ENCODE measurements at regions not wholly inside any gene's neighbourhood (a gene's known extent, or its start where the extent isn't known, plus 50 kb on each side); places are given as distances from the start of the nearest gene placed in this dataset.

DNA sequence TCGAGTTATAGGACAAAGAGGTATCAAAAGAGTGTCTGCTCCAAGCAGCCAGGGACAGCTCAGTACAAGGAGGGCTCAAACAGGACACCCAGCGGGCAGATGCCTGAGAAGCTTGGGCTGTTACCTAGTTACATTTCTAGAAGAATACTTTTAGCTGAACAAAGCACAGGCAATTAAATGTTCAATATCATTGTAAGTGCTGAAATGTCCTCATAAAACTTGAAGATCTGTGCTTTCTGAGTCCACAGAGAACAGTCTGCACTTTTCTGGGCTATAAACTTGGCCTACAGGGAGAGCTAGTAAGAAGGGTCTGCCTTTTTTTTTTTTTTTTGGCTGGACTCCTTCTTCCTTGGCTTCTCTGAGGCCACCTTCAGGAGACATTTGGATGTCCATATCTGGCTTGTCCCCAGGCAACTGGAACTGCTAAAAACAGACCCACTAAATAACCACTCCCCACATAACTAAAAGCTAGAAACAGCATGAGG is 123.2 kb downstream of the SLC16A9 start:
- intact Hi-C loops (cut with micrococcal nuclease), result no loop called here
- no peak for TF ChIP-seq EZH2 (IDR thresholded peaks at IDR 0.05; ENCODE audit: low read length, unreplicated experiment)
- TF ChIP-seq EZH2phosphoT487 (IDR thresholded peaks at IDR 0.05; ENCODE audit: borderline replicate concordance, low read length), result no peak
- TF ChIP-seq, protein P1, sequence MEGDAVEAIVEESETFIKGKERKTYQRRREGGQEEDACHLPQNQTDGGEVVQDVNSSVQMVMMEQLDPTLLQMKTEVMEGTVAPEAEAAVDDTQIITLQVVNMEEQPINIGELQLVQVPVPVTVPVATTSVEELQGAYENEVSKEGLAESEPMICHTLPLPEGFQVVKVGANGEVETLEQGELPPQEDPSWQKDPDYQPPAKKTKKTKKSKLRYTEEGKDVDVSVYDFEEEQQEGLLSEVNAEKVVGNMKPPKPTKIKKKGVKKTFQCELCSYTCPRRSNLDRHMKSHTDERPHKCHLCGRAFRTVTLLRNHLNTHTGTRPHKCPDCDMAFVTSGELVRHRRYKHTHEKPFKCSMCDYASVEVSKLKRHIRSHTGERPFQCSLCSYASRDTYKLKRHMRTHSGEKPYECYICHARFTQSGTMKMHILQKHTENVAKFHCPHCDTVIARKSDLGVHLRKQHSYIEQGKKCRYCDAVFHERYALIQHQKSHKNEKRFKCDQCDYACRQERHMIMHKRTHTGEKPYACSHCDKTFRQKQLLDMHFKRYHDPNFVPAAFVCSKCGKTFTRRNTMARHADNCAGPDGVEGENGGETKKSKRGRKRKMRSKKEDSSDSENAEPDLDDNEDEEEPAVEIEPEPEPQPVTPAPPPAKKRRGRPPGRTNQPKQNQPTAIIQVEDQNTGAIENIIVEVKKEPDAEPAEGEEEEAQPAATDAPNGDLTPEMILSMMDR (conservative IDR thresholded peaks at IDR 0.05; ENCODE audit: low read depth, low read length), result no peak; the same call in 1 of the 2 replicates
- Histone ChIP-seq H3K4me3 (ENCODE audit: low read length) (0 out of 2 replicates have a peak overlapping the region, but pooled peaks have one; percentile 6), H3K4me1 (ENCODE audit: insufficient read depth, low read length) (peaks cover 40% of the 10 kb centered on the region), H3K9ac (ENCODE audit: low read length) (peak overlapping the region; percentile 83), H3K27me3 (ENCODE audit: low read length) (no peaks in the 10 kb centered on the region), H3K79me2 (ENCODE audit: low read length) (no peaks in the 10 kb centered on the region), H3K9me3 (ENCODE audit: low read length) (no peaks in the 10 kb centered on the region), H3F3A (ENCODE audit: low read length, unreplicated experiment) (peaks cover 7% of the 10 kb centered on the region), H3K9me2 (replicated peaks; ENCODE audit: low read length) (no peaks in the 10 kb centered on the region), H3K27ac (ENCODE audit: low read length) (peak overlapping the region; percentile 88), H3K4me2 (ENCODE audit: low read length) (peak overlapping the region; percentile 66), H4K20me1 (ENCODE audit: low read length) (no peaks in the 10 kb centered on the region), H3K36me3 (ENCODE audit: low read depth, low read length) (no peaks in the 10 kb centered on the region), H2AFZ (ENCODE audit: low read length) (0 out of 2 replicates have a peak overlapping the region, but pooled peaks have one; percentile 9)
- ATAC-seq, result no peak
- POLR2A ChIA-PET (ENCODE audit: unreplicated experiment), result no interaction called here
- no TSS peak for BruUV-seq (replicated peaks)
- CTCF ChIA-PET, result no interaction called here
- peak; percentile 12 for DNase-seq

DNA sequence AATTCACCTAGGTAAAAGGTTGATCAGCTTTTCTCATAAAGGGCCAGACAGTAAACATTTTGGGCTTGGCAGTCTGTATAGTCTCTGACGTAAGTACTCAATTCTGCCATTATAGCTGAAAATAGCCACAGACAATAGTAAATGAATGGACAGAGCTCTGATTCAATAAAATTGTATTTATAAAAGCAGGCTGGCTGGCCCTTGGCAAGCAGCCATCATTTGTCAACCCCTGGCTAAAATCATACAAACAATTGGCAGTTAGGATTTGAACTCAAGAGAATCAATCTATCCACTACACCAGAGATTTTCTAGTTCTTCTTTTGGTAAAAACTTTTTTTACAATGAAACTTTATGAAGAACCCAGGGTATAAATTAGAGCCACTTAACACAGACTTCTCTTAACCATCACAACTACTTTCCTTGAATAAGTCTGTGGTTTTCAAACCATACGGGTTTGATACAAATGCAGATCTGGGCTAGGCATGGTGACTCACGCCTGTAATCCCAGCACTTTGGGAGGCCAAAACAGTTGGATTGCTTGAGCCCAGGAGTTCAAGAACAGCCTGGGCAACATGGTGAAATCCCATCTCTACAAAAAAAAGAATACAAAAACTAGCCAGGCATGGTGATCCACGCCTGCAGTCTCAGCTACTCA is 124.5 kb downstream of the SLC16A9 start:
- ChIA-PET CTCF (no interaction called here), POLR2A (ENCODE audit: unreplicated experiment) (no interaction called here)
- H3K9me2 ChIP-seq (replicated peaks; ENCODE audit: low read length), result no peaks in the 10 kb centered on the region
- H3K79me2 ChIP-seq (ENCODE audit: low read length), result no peaks in the 10 kb centered on the region
- peak overlapping the region; percentile 88 for H3K27ac ChIP-seq (ENCODE audit: low read length)
- intact Hi-C loops (cut with micrococcal nuclease), result no loop called here
- H3K36me3 ChIP-seq (ENCODE audit: low read depth, low read length), result no peaks in the 10 kb centered on the region
- H3K4me1 ChIP-seq (ENCODE audit: insufficient read depth, low read length), result peaks cover 40% of the 10 kb centered on the region
- peaks cover 7% of the 10 kb centered on the region for H3F3A ChIP-seq (ENCODE audit: low read length, unreplicated experiment)
- H3K9me3 ChIP-seq (ENCODE audit: low read length), result no peaks in the 10 kb centered on the region
- no peaks in the 10 kb centered on the region for H3K27me3 ChIP-seq (ENCODE audit: low read length)
- DNase-seq, result peak; percentile 92
- H2AFZ ChIP-seq (ENCODE audit: low read length), result no peak overlapping the region
- TF ChIP-seq, protein P1 (conservative IDR thresholded peaks at IDR 0.05; ENCODE audit: low read depth, low read length), result no peak
- TF ChIP-seq EZH2 (IDR thresholded peaks at IDR 0.05; ENCODE audit: low read length, unreplicated experiment) (no peak), EZH2phosphoT487 (IDR thresholded peaks at IDR 0.05; ENCODE audit: borderline replicate concordance, low read length) (no peak)
- BruUV-seq (replicated peaks), result no TSS peak
- H3K4me2 ChIP-seq (ENCODE audit: low read length), result peak overlapping the region; percentile 12
- peak overlapping the region; percentile 83 for H3K9ac ChIP-seq (ENCODE audit: low read length)
- H3K4me3 ChIP-seq (ENCODE audit: low read length), result no peak overlapping the region
- H4K20me1 ChIP-seq (ENCODE audit: low read length), result no peaks in the 10 kb centered on the region
- peak; percentile 8; the same call in 1 of the 2 replicates for ATAC-seq

DNA sequence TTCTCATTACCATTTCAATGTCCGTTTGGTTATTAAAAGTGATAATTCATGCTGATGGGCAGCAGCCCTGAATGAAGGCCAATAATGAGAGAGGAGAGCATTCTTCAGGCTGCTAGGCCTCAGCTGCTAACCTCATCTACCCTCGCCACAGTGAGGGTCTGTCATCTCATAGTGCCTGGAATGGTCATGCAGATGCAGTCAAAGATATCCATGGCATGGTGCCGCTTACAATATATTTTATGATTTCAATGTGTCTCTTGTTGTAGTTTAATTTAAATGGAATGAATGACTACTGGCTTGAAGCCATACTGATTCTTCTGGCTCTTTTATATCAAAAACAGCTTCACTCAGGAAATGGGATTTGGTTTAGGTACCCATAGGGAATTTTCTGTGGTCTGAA is 126.9 kb downstream of the SLC16A9 start:
- H3K9ac ChIP-seq (ENCODE audit: low read length), result no peak overlapping the region
- H3K4me1 ChIP-seq (ENCODE audit: insufficient read depth, low read length), result peaks cover 33% of the 10 kb centered on the region
- H3F3A ChIP-seq (ENCODE audit: low read length, unreplicated experiment), result peaks cover 7% of the 10 kb centered on the region
- TF ChIP-seq, protein P1 (conservative IDR thresholded peaks at IDR 0.05; ENCODE audit: low read depth, low read length), result no peak
- TF ChIP-seq EZH2 (IDR thresholded peaks at IDR 0.05; ENCODE audit: low read length, unreplicated experiment) (no peak), EZH2phosphoT487 (IDR thresholded peaks at IDR 0.05; ENCODE audit: borderline replicate concordance, low read length) (no peak)
- H3K36me3 ChIP-seq (ENCODE audit: low read depth, low read length), result no peaks in the 10 kb centered on the region
- H3K27me3 ChIP-seq (ENCODE audit: low read length), result no peaks in the 10 kb centered on the region
- H3K79me2 ChIP-seq (ENCODE audit: low read length), result no peaks in the 10 kb centered on the region
- CTCF ChIA-PET, result interaction anchor here (0.6 kb wide), 1 partner anchor 39 kb away, joined by 3 read pairs; no protein-coding TSS in a partner anchor
- no peak for ATAC-seq
- DNase-seq, result no peak
- no peak overlapping the region for H3K4me2 ChIP-seq (ENCODE audit: low read length)
- H3K9me3 ChIP-seq (ENCODE audit: low read length), result no peaks in the 10 kb centered on the region
- H2AFZ ChIP-seq (ENCODE audit: low read length), result no peak overlapping the region
- no peak overlapping the region for H3K4me3 ChIP-seq (ENCODE audit: low read length)
- no peaks in the 10 kb centered on the region for H3K9me2 ChIP-seq (replicated peaks; ENCODE audit: low read length)
- BruUV-seq (replicated peaks), result no TSS peak
- H4K20me1 ChIP-seq (ENCODE audit: low read length), result no peaks in the 10 kb centered on the region
- H3K27ac ChIP-seq (ENCODE audit: low read length), result no peak overlapping the region
- intact Hi-C loops (cut with micrococcal nuclease), result loop anchor here (5.0 kb wide), 1 partner anchor 800 kb away; no protein-coding TSS in a partner anchor
- POLR2A ChIA-PET (ENCODE audit: unreplicated experiment), result no interaction called here
